ENCODE measurements at regions not wholly inside any gene's neighbourhood (a gene's known extent, or its start where the extent isn't known, plus 50 kb on each side); places are given as distances from the start of the nearest gene placed in this dataset.

DNA sequence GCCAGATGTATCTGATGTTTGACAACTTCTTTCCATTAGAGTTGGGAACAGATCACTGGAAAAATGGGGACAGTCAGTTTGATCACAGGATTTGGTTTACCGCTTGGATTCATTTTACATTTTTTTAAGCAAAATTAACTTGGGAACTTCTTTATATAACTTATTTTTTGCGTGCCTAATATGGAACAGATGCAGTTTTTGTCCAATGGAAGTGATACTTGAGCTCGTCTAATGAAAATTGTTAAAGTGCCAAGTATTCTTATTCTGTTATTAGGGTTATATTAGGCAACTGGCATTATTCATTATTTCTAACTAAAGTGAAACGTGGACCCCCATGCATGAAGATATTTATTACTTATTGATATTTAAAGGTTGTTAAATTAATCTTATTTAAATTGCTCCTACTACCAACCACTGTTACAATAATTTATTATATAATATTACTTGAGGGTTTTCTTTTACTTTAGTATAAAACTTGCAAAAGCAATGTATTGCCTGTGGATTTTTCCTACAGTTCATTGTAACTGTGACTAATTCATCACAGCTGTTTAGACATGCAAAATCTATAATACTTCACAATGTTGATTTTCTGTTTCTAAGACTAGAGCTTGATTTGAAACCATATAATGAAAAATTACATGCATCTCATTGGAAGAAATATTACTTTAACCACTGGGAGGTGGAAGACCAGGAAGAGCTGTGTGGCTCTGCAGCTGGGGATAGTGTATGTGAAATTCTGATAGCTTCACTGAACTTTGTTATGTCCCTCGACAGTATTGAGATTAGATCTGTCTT, 787.3 kb upstream of the WWC1 start:
- in situ Hi-C loops (cut with MboI), result no loop called here

DNA sequence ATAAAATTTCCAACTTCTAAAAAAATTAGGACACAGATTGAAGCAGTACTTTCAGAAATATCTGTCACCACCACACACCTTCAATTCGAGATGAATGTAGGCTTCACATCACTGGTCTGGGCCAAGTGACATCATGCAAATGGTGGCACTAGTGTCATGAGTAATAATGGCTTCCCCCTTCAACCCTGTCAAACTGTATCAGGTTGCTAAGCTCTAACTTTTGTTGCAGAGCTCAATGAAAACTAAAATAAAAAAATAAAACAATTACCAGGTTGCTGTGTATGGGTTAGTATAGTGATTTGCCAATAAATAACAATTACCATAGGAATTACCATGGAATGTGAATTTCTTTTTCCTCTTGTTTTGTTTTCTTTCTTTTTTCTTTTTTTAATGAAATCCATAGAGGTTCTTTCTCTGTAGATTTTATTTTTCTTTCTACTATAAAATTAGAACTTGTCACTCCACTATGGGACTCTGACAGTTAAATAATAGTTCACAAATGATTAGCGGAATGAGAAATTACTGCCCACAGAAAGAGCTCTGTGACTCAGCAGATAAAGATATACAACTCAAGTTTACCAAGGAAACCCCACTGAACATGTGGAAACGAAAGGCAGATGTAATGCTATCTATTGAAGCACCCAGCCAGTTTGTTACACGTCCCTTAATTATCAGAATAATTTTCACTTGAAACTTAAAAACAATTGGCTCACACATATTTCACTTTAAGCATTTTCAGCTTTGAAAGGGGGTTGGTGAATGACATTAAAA, 783.8 kb upstream of the WWC1 start:
- H3K27ac ChIP-seq, result no peak overlapping the region
- no peaks in the 10 kb centered on the region for H3F3A ChIP-seq (ENCODE audit: insufficient read depth)
- H3K9ac ChIP-seq, result no peak overlapping the region
- H3K4me2 ChIP-seq (ENCODE audit: unreplicated experiment), result no peak overlapping the region
- no peak for DNase-seq
- H3K9me3 ChIP-seq (ENCODE audit: low read depth), result no peaks in the 10 kb centered on the region
- no peak overlapping the region for H3K4me3 ChIP-seq
- no peaks in the 10 kb centered on the region for H3K4me1 ChIP-seq (ENCODE audit: insufficient read depth)
- TF ChIP-seq EZH2 (IDR thresholded peaks at IDR 0.05; ENCODE audit: insufficient read depth, poor library complexity, severe bottlenecking) (no peak), EZH2phosphoT487 (IDR thresholded peaks at IDR 0.05; ENCODE audit: insufficient read depth, low read depth) (no peak)
- WGBS, 2 experiments (ENCODE audit: low coverage in 1 of 2, low lambda C conversion rate in 2 of 2, missing lambda C conversion rate in 2 of 2), result 6 to 8% methylated on average over 4 of the region's 4 CpGs
- H2AFZ ChIP-seq, result no peak overlapping the region
- in situ Hi-C loops (cut with MboI), result no loop called here
- H3K27me3 ChIP-seq (replicated peaks; ENCODE audit: insufficient read depth), result peaks cover 17% of the 10 kb centered on the region
- H3K9me2 ChIP-seq (ENCODE audit: insufficient read depth), result no peaks in the 10 kb centered on the region
- no peaks in the 10 kb centered on the region for H3K79me2 ChIP-seq (ENCODE audit: insufficient read depth)
- no peaks in the 10 kb centered on the region for H3K36me3 ChIP-seq (ENCODE audit: low read depth)
- H4K20me1 ChIP-seq (ENCODE audit: insufficient read depth), result no peaks in the 10 kb centered on the region

More for the DNA sequence above, 787.3 kb upstream of the WWC1 start:
- Histone ChIP-seq H3K36me3 (ENCODE audit: low read depth) (no peaks in the 10 kb centered on the region), H3K4me3 (no peak overlapping the region), H3K79me2 (ENCODE audit: insufficient read depth) (no peaks in the 10 kb centered on the region), H3K4me2 (ENCODE audit: unreplicated experiment) (no peak overlapping the region), H2AFZ (no peak overlapping the region), H3K9me2 (ENCODE audit: insufficient read depth) (no peaks in the 10 kb centered on the region), H3F3A (ENCODE audit: insufficient read depth) (no peaks in the 10 kb centered on the region), H4K20me1 (ENCODE audit: insufficient read depth) (no peaks in the 10 kb centered on the region), H3K27me3 (replicated peaks; ENCODE audit: insufficient read depth) (peaks cover 14% of the 10 kb centered on the region), H3K9me3 (ENCODE audit: low read depth) (no peaks in the 10 kb centered on the region), H3K9ac (no peak overlapping the region), H3K4me1 (ENCODE audit: insufficient read depth) (no peaks in the 10 kb centered on the region), H3K27ac (no peak overlapping the region)
- DNase-seq, result no peak
- TF ChIP-seq EZH2 (IDR thresholded peaks at IDR 0.05; ENCODE audit: insufficient read depth, poor library complexity, severe bottlenecking), result no peak
- TF ChIP-seq EZH2phosphoT487 (IDR thresholded peaks at IDR 0.05; ENCODE audit: insufficient read depth, low read depth), result no peak
- WGBS, 2 experiments (ENCODE audit: low coverage in 1 of 2, low lambda C conversion rate in 2 of 2, missing lambda C conversion rate in 2 of 2), result 2 to 4% methylated on average over 5 of the region's 5 CpGs

DNA sequence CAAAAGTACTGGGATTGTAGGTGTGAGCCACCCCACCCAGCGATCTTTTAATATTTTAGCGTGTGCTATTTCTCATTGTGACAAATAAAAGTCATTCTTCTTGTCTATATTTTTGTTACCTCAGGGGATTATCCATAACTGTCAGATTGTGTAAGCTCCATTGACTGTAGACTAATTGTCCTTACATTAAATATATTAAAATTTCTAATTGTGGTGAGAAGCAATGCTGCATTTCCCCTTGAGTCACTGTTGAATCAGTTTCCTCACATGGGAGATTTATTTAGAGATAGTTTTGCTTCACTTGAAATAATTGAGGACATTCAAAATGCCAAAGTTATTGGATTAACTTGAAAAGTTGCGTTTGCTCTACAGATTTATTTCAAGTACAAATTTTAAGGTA, 782.4 kb upstream of the WWC1 start:
- Histone ChIP-seq H3K9me2 (ENCODE audit: insufficient read depth) (no peaks in the 10 kb centered on the region), H3K79me2 (ENCODE audit: insufficient read depth) (no peaks in the 10 kb centered on the region), H2AFZ (no peak overlapping the region), H3K4me1 (ENCODE audit: insufficient read depth) (no peaks in the 10 kb centered on the region), H3K9me3 (ENCODE audit: low read depth) (no peaks in the 10 kb centered on the region), H3K36me3 (ENCODE audit: low read depth) (no peaks in the 10 kb centered on the region), H3K27ac (no peak overlapping the region), H4K20me1 (ENCODE audit: insufficient read depth) (no peaks in the 10 kb centered on the region), H3K4me2 (ENCODE audit: unreplicated experiment) (no peak overlapping the region), H3K27me3 (replicated peaks; ENCODE audit: insufficient read depth) (peaks cover 24% of the 10 kb centered on the region), H3F3A (ENCODE audit: insufficient read depth) (no peaks in the 10 kb centered on the region), H3K9ac (no peak overlapping the region), H3K4me3 (no peak overlapping the region)
- DNase-seq, result no peak
- TF ChIP-seq EZH2 (IDR thresholded peaks at IDR 0.05; ENCODE audit: insufficient read depth, poor library complexity, severe bottlenecking) (no peak), EZH2phosphoT487 (IDR thresholded peaks at IDR 0.05; ENCODE audit: insufficient read depth, low read depth) (no peak)
- WGBS, 2 experiments (ENCODE audit: low coverage in 1 of 2, low lambda C conversion rate in 2 of 2, missing lambda C conversion rate in 2 of 2), result 41 to 64% methylated on average over 3 of the region's 3 CpGs
- in situ Hi-C loops (cut with MboI), result no loop called here

DNA sequence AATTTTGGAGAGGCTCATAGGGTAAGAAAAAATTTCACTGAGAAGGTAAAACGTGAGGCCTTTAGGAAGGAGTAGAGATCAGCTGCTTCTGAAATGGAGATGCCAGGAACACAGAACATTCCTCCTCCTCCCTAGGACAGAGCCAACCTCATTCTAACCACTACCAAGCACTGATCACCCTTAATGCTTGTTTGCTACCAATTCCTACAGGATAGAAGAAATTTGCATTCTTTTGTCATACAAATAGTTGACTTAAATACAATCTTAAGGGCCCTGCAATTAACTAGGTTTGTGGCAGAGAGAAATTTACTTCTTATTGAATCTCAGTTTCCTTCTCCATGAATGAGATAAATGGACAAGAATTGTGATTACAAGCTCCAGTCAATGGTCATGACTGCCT, 780.2 kb upstream of the WWC1 start:
- in situ Hi-C loops (cut with MboI), result no loop called here
- 0 to 4% methylated on average over 1 of the region's 1 CpG for WGBS, 2 experiments (ENCODE audit: low coverage in 1 of 2, low lambda C conversion rate in 2 of 2, missing lambda C conversion rate in 2 of 2)

More for the DNA sequence above, 780.2 kb upstream of the WWC1 start:
- H4K20me1 ChIP-seq (ENCODE audit: insufficient read depth), result no peaks in the 10 kb centered on the region
- no peak for DNase-seq
- no peaks in the 10 kb centered on the region for H3F3A ChIP-seq (ENCODE audit: insufficient read depth)
- no peak overlapping the region for H2AFZ ChIP-seq
- H3K9me3 ChIP-seq (ENCODE audit: low read depth), result no peaks in the 10 kb centered on the region
- H3K27ac ChIP-seq, result no peak overlapping the region
- no peak overlapping the region for H3K4me2 ChIP-seq (ENCODE audit: unreplicated experiment)
- TF ChIP-seq EZH2 (IDR thresholded peaks at IDR 0.05; ENCODE audit: insufficient read depth, poor library complexity, severe bottlenecking) (no peak), EZH2phosphoT487 (IDR thresholded peaks at IDR 0.05; ENCODE audit: insufficient read depth, low read depth) (no peak)
- no peaks in the 10 kb centered on the region for H3K4me1 ChIP-seq (ENCODE audit: insufficient read depth)
- H3K9ac ChIP-seq, result no peak overlapping the region
- no peaks in the 10 kb centered on the region for H3K79me2 ChIP-seq (ENCODE audit: insufficient read depth)
- H3K36me3 ChIP-seq (ENCODE audit: low read depth), result no peaks in the 10 kb centered on the region
- no peaks in the 10 kb centered on the region for H3K9me2 ChIP-seq (ENCODE audit: insufficient read depth)
- H3K27me3 ChIP-seq (replicated peaks; ENCODE audit: insufficient read depth), result peaks cover 15% of the 10 kb centered on the region
- no peak overlapping the region for H3K4me3 ChIP-seq
